Caco-2 (cell line): ENCODE measurements at regions not wholly inside any gene's neighbourhood (a gene's known extent, or its start where the extent isn't known, plus 50 kb on each side); places are given as distances from the start of the nearest gene placed in this dataset.

Source experiments
- BruUV-seq: library from RNA; stranded (reverse); fragments of 400-500 nt; replicated peaks from 2 replicates; lab custom pipeline; 2021; lab: Mats Ljungman, UMichigan
- CTCF ChIA-PET: fragments of 300-600 bp; sonication (Branson Sonifier 250); formaldehyde crosslinking; loops from one replicate; lab custom pipeline; 2022; ENCODE audit warnings: antibody characterized with exemption; lab: Charles Lee
- POLR2A ChIA-PET: fragments of 300-600 bp; sonication (Branson Sonifier 250); formaldehyde crosslinking; loops from one replicate; lab custom pipeline; 2022; ENCODE audit warnings: antibody characterized with exemption; lab: Charles Lee
- DNase-seq, 2 experiments: peaks; one replicate each; pipeline versions ENCODE4 v3.0.0 to v3.0.0-alpha.2; 2020 to 2022
- H3K27me3 ChIP-seq: replicated peaks from 2 replicates; pipeline ENCODE4 v1.6.0; 2011; ENCODE audit warnings: low read length; ENCODE audit not compliant: control insufficient read depth, insufficient read depth
- H3K36me3 ChIP-seq: 2 replicates; pipeline ENCODE4 v1.5.1; 2011; ENCODE audit warnings: low read length; ENCODE audit not compliant: control insufficient read depth, insufficient read depth
- H3K4me1 ChIP-seq: fragments of 250-450 bp; sonication (Bioruptor Pico); 2 replicates; pipeline ENCODE4 v1.5.1; 2020; ENCODE audit warnings: mild to moderate bottlenecking
- H3K4me3 ChIP-seq: 2 replicates; pipeline ENCODE4 v1.5.1; 2011; ENCODE audit warnings: low read depth, mild to moderate bottlenecking, control low read depth, low read length
- H3K9me3 ChIP-seq: fragments of 250-450 bp; sonication (Bioruptor Pico); 2 replicates; pipeline ENCODE4 v1.5.1; 2020; ENCODE audit warnings: mild to moderate bottlenecking, moderate library complexity
- H3K27ac Mint-ChIP-seq: one replicate; pipeline ENCODE4 v1.8.0; 2022; ENCODE audit warnings: mixed read lengths; ENCODE audit not compliant: unreplicated experiment
- H3K27me3 Mint-ChIP-seq: one replicate; pipeline ENCODE4 v1.8.0; 2022; ENCODE audit warnings: mixed read lengths; ENCODE audit not compliant: insufficient read depth, unreplicated experiment
- H3K36me3 Mint-ChIP-seq: one replicate; pipeline ENCODE4 v1.8.0; 2022; ENCODE audit warnings: mild to moderate bottlenecking, mixed read lengths; ENCODE audit not compliant: insufficient read depth, unreplicated experiment
- H3K4me1 Mint-ChIP-seq: one replicate; pipeline ENCODE4 v1.8.0; 2022; ENCODE audit warnings: low read depth, mixed read lengths; ENCODE audit not compliant: unreplicated experiment
- H3K4me3 Mint-ChIP-seq: one replicate; pipeline ENCODE4 v1.8.0; 2022; ENCODE audit warnings: mild to moderate bottlenecking, moderate library complexity, mixed read lengths; ENCODE audit not compliant: unreplicated experiment
- H3K9me3 Mint-ChIP-seq: one replicate; pipeline ENCODE4 v1.8.0; 2022; ENCODE audit warnings: mixed read lengths; ENCODE audit not compliant: unreplicated experiment
- intact Hi-C: fragments of 100-400 bp; cut with micrococcal nuclease; formaldehyde crosslinking; loops from one replicate; pipeline ENCODE4 v1.10.0; 2022; ENCODE audit not compliant: unreplicated experiment
- TF ChIP-seq, protein P1 (sequence below), 2 experiments: fragments of 200-600 bp in 1 of 2; IDR thresholded peaks; 1 replicate in 1 of 2; 2 replicates in 1 of 2; pipeline versions ENCODE4 v1.5.1 to v1.8.0; 2011 to 2022; ENCODE audit warnings: antibody characterized with exemption in 1 of 2, control low read depth in 1 of 2, inconsistent platforms in 1 of 2, low read depth in 1 of 2, low read length in 1 of 2, mild to moderate bottlenecking in 1 of 2, moderate library complexity in 1 of 2; ENCODE audit not compliant: insufficient read depth in 1 of 2, severe bottlenecking in 1 of 2, unreplicated experiment in 1 of 2

DNA sequence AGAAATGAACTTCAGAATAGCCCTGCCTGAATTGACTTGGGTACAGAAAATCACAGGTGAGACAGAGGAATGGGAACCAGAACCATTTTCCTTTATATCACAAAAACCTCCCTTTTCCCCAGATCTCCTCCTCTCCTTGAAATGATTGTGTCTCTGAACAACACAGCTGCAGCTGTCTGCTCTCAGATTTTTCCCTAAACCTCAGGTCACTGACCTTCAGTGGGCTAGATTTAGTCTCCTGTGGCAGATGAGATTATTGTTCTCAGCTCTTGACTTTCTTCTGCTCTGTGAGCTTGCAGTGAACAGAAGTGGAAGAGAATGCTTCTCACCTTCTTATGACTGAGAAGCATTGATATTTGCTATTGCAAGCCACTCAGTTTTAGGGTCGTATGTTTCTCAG, 92.3 kb upstream of the FAM20A start:
- ChIA-PET POLR2A (no interaction called here), CTCF (no interaction called here)
- intact Hi-C loops, result no loop called here
- Histone ChIP-seq H3K36me3 (no peaks in the 10 kb centered on the region), H3K9me3 (no peaks in the 10 kb centered on the region), H3K27me3 (no peaks in the 10 kb centered on the region), H3K4me1 (peaks cover 13% of the 10 kb centered on the region; the same call in 1 of the 2 replicates), H3K4me3 (no peak overlapping the region)
- Mint-ChIP-seq H3K27ac (no peak overlapping the region), H3K36me3 (no peaks in the 10 kb centered on the region), H3K4me3 (no peak overlapping the region), H3K27me3 (no peaks in the 10 kb centered on the region), H3K9me3 (peaks cover 13% of the 10 kb centered on the region), H3K4me1 (peaks cover 8% of the 10 kb centered on the region)
- DNase-seq, result no peak
- no TSS peak for BruUV-seq
- TF ChIP-seq, protein P1, sequence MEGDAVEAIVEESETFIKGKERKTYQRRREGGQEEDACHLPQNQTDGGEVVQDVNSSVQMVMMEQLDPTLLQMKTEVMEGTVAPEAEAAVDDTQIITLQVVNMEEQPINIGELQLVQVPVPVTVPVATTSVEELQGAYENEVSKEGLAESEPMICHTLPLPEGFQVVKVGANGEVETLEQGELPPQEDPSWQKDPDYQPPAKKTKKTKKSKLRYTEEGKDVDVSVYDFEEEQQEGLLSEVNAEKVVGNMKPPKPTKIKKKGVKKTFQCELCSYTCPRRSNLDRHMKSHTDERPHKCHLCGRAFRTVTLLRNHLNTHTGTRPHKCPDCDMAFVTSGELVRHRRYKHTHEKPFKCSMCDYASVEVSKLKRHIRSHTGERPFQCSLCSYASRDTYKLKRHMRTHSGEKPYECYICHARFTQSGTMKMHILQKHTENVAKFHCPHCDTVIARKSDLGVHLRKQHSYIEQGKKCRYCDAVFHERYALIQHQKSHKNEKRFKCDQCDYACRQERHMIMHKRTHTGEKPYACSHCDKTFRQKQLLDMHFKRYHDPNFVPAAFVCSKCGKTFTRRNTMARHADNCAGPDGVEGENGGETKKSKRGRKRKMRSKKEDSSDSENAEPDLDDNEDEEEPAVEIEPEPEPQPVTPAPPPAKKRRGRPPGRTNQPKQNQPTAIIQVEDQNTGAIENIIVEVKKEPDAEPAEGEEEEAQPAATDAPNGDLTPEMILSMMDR (IDR thresholded peaks at IDR 0.05; ENCODE audit: insufficient read depth in 1 of 2, low read depth in 1 of 2, low read length in 1 of 2, severe bottlenecking in 1 of 2, unreplicated experiment in 1 of 2), result no peak

DNA sequence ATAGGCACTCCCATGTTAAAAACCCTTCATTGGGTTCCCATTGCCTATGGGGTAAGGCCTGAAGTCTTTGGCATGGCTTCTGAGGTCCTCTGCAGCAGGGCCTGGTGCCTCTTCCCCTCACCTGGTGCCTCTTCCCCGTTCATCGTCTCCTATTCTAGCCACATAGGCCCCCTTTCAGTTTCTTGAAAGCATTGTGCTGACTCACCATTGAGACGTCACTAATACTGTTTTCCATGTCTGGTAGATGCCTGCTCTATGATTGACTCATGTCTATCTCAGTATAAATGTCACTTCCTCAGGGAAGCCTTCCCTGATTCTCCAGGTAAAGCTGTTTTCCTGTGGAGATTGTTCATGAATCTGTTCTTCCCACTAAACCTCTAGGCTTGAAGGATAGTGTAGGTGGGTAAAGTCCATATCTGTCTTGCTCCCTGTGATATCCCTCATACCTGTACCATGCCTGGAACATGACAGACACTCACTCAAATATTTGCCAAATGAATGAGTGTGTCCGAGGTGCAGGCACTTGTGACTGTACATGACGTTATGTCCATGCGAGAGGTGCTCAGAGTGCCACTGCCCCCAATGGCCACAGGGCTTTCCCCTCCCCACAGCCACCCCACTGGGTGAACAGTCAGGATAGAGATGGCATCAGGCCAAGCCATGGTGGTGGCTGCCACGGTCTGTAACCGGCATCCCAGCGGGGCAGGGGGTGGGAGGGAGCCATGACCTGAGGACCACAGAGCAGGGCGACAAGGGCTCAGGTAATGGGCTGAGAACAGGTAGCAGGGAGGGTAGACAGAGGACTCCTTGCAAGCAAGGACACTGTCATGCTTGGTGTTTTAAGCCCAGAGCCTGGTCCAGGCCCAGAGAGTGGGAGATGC, 85.2 kb upstream of the FAM20A start:
- H3K4me1 Mint-ChIP-seq, result no peaks in the 10 kb centered on the region
- Histone ChIP-seq H3K27me3 (no peaks in the 10 kb centered on the region), H3K36me3 (no peaks in the 10 kb centered on the region), H3K9me3 (no peaks in the 10 kb centered on the region), H3K4me1 (no peaks in the 10 kb centered on the region), H3K4me3 (no peak overlapping the region)
- H3K36me3 Mint-ChIP-seq, result no peaks in the 10 kb centered on the region
- peaks cover 3% of the 10 kb centered on the region for H3K27me3 Mint-ChIP-seq
- H3K9me3 Mint-ChIP-seq, result peaks cover 11% of the 10 kb centered on the region
- H3K4me3 Mint-ChIP-seq, result no peak overlapping the region
- intact Hi-C loops, result no loop called here
- ChIA-PET CTCF (no interaction called here), POLR2A (no interaction called here)
- H3K27ac Mint-ChIP-seq, result no peak overlapping the region
- DNase-seq, result no peak
- BruUV-seq, result no TSS peak
- TF ChIP-seq, protein P1 (IDR thresholded peaks at IDR 0.05; ENCODE audit: insufficient read depth in 1 of 2, low read depth in 1 of 2, low read length in 1 of 2, severe bottlenecking in 1 of 2, unreplicated experiment in 1 of 2), result no peak

DNA sequence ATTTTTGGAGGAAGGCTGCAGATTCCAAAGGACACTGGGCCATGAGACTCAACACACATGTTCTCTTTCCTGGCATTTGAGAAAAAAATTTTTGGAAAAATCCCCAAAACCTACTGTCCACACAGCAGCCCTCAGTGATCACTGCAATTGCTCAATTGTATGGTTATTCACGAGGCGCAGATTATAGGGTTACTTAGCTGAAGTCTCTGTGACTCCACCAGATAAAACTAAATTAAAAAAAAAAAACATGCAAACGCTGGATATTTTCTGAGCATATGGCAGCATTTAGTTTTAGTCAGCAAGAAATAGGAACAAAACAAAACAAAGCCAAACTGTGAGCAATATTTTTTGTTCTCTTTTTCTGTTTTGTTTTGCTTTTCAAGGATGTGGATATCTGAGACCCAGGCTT, 83.8 kb upstream of the FAM20A start:
- no peak overlapping the region for H3K27ac Mint-ChIP-seq
- intact Hi-C loops, result no loop called here
- H3K4me3 Mint-ChIP-seq, result no peak overlapping the region
- H3K9me3 ChIP-seq, result no peaks in the 10 kb centered on the region
- H3K36me3 ChIP-seq, result no peaks in the 10 kb centered on the region
- H3K27me3 Mint-ChIP-seq, result peaks cover 3% of the 10 kb centered on the region
- ChIA-PET CTCF (no interaction called here), POLR2A (interaction anchor here (0.7 kb wide), 1 partner anchor 42 kb away, joined by 3 read pairs; no protein-coding TSS in a partner anchor)
- no peak overlapping the region for H3K4me3 ChIP-seq
- H3K36me3 Mint-ChIP-seq, result no peaks in the 10 kb centered on the region
- BruUV-seq, result no TSS peak
- H3K4me1 ChIP-seq, result no peaks in the 10 kb centered on the region
- H3K9me3 Mint-ChIP-seq, result peaks cover 11% of the 10 kb centered on the region
- no peaks in the 10 kb centered on the region for H3K4me1 Mint-ChIP-seq
- TF ChIP-seq, protein P1 (IDR thresholded peaks at IDR 0.05; ENCODE audit: insufficient read depth in 1 of 2, low read depth in 1 of 2, low read length in 1 of 2, severe bottlenecking in 1 of 2, unreplicated experiment in 1 of 2), result no peak
- H3K27me3 ChIP-seq, result no peaks in the 10 kb centered on the region
- no peak for DNase-seq
